HG03469 (cell line): ENCODE measurements at regions not wholly inside any gene's neighbourhood (a gene's known extent, or its start where the extent isn't known, plus 50 kb on each side); places are given as distances from the start of the nearest gene placed in this dataset.

Source experiments
- ATAC-seq: cut with Tn5 transposase; IDR thresholded peaks from one replicate; pipeline ENCODE4 v1.9.1; 2021; ENCODE audit warnings: mild to moderate bottlenecking, moderate library complexity, moderate number of reproducible peaks; ENCODE audit not compliant: unreplicated experiment

DNA sequence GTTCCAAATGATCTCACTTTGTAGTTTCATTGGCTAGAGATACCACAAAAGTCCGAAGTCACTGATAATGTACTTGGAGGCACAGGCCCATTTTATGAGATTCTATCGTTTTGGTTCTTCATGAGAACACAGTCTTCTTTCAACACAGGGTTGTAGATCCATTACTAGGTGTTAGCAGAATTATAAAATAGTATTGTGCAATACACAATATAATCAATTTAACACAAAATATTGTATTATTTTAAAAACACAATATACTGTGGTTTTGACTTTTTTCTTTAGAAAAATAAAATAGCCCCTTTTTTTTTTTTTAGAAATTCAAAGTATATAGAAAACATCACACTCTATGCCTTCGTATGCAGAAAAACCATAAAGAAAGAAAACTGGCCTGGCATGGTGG is 138.6 kb upstream of the TSC22D2 start:
- ATAC-seq, result no peak

DNA sequence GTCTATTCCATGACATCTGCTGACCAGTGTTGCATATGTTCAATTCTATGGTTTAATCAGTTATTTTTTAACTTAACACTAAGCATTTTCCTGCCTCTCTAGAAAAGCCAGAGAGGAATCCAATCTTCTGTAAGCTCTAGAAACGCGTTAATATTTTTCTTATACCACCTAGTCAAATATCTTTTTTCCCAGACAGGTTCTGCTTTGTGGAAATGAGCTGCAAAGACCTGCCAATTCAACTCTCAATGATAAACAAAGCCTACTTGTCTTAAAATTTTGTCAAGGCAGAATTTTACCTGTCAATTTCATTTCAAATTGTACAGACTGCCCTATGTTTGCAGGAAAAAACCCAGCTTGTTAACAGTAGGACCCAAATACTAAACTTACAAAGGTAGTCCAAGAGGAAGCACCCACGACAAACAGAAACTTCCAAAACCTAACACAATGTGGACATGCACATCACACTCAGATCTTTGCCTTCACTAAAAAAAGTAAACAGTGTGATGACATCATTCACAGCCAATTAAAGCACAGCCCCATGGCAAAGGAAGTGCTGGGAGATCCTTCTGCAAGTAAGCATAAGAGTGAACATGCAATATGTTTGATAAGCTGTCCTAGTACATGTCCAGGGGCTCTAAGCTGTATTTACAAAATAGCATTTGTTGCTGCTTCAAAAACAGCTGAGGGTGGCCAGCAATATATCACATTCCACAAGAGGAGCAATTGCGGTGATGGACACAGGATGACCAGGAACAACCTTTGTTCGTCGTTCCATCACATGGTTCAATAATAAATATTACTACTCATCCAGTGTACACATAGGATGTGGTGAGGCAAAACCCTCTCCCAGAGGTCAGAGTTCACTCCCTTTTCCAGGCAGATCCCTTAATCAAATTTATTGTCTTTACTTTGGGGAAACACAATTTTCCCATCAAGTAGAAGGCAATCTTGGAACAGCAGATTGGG is 139.4 kb upstream of the TSC22D2 start:
- ATAC-seq, result no peak

DNA sequence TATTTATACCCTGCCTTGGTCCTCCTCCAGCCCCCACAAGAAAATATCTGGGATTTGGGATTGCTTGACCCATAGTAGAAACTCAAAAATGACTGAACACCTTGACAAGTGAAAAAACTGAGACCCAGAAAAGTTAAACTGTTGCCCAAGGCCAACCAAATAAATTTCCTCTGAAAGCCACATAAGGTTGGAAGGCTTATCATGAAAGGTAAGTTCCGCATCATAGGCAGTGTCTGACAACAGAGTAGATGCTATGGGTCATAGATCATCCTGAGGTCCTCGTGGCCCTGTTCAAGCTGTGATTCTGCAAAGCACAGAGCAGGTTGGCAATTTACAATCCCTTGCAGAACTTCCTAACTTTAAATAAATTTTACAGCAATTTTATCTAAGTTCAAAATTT is 140.8 kb upstream of the TSC22D2 start:
- ATAC-seq, result no peak

DNA sequence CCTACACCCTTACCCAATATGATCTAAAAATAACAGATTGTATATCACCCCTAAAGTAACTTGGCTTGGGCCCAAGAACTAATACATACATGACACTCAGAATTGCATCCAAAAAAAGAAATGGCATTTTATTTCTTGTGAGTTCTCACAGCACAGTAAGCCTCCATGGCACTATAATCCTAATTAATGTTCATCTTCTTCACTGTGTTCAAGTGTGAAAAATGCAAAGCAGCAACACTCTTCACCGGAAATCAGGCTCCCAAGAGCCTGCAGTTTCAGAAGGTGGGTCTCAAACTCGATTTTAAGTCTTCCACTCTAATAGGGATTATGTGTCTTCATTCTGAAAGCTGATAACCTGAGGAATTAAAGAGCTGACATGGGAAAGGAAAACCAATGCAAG is 142.8 kb upstream of the TSC22D2 start:
- no peak for ATAC-seq

DNA sequence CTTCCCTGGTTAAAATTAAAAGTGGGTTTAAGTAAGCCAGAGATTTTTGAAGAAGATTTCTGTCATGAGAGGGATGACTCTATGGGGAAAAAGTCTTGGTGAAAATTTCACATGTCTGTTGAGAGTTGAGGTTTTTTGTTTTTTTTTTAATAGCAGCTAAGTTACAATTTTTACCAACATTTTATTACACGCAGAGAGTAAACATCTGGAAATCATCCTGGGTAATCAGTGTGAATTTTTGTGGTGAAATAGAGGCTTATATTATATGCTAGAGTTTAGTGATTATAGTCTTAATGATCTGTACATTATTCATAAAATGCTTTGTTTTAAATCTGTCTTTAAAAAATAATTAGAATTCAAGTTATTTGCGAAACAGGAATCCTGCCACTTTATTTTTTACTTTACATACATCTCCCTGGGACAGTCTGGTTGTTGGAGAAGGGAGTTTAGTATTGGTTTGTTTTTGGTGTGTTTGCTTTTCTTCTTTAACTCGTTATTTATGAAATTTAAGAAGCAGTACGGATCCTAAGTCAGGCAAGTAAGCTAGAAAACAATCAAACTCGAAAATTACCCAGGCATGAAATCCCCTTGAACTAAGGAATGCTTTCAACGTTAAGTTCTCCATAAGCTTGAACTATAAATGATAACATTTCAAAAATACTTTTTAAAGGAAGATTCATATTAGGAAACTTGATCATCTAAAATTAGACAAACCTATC is 143.4 kb upstream of the TSC22D2 start:
- ATAC-seq, result no peak

DNA sequence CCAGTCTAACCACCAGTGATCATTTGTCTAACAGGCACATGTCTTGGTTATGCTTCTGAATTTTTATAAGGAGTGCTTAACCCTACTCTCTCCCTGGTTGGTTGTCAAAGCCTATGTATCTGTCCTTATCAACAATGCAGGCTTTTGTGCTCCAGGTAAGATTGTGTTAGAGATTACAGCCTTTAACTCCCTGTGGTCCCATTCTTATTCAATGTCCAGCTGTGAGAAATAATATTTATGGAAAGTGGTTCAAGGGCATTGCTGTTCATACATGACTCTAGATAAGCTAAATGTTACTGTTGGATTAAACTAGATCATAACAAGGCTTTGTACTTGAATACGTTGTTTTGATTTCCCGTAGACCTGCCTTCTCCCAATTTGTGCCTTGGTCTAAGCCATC is 146.1 kb upstream of the TSC22D2 start:
- no peak for ATAC-seq

DNA sequence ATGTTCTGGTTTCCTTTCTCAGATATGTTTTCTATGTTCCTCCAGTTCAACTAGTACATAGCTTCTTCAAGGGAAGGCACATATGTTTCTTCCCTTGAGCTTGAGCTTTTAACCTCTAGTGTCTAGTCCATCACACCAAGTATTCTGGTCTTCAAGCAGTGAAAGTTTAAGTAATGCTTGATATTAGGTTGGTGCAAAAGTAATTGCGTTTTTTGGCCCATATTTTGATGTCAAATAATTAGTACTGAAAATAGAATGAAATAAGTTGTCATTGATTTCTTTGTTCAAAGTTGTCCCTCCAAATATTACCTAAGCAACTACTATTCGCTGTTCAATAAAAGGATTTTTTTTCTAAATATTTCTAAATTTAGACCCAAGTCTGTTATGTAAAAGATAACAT is 146.7 kb upstream of the TSC22D2 start:
- ATAC-seq, result no peak

DNA sequence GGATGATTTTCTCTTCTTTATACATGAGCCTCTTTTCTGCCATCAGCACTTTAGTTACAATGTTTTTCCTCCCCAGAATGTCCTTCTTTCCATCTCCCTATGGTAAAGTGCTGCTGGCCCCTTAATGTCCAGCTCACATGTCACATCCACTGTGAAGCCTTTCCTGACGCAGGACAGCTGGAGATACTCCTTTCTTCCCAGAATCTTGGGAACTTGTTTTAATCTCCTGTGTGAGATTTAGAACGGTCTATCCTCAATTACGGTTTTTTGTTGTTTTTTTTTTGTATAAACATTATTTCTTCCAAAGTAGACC is 147.7 kb upstream of the TSC22D2 start:
- ATAC-seq, result no peak

DNA sequence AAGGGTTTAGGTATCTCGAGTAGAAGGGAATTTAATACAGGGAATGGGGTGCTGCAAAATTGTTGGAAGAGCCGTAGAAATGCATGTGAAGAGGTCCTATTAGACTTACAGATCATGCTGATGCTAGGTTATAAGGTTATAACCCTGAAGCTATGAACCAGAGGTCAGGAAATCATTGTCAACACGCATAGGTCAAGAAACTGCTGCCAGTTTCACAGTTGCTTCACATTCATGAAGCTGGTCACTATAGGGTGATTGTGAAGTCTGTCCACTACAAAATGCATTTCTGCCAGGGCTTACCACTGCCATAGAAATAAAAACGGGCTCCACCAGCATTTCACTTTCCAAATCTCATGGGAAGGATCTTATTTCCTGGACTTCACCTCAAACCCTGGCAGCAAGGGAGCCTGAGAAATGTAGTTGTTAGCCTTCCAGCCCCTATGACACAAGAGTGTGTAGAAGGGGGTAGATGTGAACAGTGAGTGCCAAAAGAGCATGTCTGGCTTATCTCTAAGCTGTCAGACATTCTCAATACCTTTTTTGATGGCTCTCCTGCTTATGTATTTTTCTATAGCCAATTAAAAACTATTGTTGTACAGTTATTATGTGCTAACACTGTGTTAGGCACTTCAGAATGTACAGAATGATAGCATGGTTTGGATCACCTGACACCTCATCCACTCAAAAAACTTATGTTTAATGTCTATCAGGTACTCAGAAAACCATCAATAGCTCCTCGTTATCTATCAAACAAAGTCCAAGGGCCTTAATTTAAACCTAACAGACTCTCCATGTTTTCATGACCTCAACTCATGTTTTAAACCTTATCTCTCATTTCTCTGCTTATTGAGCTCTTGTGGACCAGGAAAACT is 148.3 kb upstream of the TSC22D2 start:
- no peak for ATAC-seq

DNA sequence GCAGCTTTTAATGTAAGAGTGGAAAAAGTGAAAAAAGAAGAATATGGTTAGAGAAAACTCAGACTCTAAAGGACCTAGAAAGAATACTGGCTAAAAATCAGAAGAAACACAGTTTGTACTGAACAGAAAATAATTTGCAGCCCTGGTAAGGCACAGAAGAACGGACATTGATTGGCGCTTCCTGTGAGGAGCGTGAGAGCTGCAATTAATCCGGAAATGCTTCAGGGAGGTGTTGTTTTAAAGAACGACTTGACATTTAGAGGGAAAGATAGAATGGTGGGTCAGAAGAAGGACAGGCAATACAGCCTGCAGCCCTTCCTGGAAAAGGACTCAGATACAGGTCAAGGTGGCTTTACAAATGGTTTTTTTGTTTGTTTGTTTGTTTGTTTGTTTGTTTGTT is 151.3 kb upstream of the TSC22D2 start:
- ATAC-seq, result no peak

DNA sequence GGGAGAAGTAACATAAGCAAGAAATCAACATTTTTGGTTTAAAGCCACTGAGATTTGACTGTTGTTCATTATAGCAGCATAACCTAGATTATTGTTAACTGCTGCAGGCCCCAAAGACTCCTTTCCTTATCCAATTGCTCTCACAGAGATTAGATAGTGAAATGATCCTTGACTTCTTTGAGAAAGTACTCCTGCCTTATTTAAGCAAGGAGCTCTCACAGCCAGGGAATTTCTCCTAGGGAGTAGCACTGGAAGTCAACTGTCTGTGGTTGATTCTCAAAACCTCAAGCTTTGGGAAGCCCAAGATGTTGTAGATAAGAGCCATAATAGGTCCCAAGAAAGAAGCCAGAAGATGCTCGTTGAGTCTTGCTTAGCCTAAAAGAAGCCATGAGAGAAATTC is 151.8 kb upstream of the TSC22D2 start:
- ATAC-seq, result no peak

DNA sequence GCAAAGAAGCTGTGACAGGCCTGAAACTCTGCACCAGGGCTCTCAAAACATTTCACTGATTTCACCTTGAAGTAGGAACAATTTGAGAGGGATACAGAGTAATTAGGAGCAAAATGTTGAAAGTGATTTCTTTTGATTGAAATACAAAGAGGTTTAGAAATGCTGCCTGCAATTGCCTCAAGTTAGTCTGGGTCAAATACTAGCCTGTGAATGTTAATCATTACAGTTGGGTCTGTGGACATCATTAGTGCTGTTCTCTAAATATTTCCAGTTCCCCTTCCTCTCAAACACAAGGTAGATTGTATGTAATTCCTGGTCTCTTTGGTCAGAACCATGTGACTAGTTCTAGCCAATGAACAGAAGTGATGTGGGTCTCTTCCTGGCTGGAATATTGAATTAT is 152.3 kb upstream of the TSC22D2 start:
- no peak for ATAC-seq

DNA sequence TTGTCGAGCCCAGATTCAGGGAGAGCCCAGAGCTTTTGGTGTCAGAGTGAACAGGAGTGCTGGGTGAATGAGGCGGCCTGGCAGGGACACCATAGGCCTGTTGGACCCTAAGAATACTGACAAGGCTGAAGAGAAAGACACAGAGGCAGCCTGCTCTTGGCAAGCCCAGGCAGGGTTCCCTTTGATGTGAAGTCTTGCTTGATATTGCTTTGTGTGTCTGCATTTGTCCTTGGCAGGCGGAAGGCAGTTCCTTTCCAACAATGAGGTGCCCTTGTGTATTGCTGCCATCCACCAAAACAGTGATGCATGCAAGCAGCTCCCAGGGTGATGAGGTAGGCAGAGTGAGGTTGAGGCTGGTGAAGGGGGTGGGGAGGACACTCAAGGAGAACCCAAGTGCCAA is 152.7 kb upstream of the TSC22D2 start:
- no peak for ATAC-seq

DNA sequence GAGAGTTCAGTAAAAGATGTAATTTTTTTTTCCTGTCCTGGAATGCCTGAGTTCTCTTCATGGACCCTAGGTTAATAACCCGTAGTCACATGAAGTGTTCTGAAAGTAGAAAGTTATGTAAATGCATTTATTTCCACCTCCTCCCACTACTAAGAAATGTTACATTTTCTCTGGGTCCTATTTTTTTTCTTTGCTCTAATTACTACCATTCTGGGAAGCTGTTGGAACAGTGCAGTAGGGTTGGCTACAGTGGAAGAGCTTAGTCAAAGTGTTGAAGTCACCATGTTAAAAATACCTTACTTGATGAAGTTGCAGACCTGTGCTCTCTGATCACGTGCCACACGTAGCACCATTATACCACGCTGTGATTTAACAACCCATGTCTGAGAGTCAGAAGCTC is 153.8 kb upstream of the TSC22D2 start:
- ATAC-seq, result no peak

DNA sequence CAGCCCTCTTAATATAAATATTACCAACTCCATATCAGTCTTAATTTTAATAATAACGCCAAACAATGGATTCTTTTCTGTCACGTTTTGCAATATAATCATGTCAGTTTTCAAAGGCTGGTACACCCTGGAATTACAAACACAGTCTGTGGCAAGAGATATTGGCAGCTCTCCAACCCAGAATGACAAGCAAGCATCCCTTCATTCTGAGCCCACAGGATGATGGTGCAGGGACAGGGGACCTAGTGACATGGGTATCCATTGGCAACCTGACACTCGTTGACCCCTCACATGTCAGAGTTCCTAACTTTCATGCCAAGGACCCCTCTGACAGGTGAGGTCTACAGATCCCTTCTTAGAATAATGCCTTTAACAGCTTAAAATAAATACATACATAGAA is 154.5 kb upstream of the TSC22D2 start:
- ATAC-seq, result no peak

DNA sequence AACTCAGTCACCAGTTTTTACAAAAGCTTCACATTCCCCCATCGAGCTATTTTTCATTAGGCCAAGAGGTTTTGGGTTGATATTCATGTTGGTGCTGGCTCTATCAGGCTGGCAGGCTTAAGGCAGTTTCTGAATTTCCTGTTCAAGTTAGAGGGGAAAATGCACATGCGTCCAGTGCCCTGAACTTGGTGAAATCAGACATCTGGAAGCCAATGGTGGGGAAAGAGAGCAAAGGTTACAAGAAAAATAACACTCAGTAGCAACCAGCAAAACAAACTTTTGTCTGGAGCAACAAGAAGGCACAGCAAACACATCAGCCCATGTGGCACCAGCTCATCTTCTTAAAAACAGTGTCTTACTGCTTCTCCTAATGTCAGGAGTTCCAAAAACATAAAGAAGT is 155.6 kb upstream of the TSC22D2 start:
- ATAC-seq, result no peak

DNA sequence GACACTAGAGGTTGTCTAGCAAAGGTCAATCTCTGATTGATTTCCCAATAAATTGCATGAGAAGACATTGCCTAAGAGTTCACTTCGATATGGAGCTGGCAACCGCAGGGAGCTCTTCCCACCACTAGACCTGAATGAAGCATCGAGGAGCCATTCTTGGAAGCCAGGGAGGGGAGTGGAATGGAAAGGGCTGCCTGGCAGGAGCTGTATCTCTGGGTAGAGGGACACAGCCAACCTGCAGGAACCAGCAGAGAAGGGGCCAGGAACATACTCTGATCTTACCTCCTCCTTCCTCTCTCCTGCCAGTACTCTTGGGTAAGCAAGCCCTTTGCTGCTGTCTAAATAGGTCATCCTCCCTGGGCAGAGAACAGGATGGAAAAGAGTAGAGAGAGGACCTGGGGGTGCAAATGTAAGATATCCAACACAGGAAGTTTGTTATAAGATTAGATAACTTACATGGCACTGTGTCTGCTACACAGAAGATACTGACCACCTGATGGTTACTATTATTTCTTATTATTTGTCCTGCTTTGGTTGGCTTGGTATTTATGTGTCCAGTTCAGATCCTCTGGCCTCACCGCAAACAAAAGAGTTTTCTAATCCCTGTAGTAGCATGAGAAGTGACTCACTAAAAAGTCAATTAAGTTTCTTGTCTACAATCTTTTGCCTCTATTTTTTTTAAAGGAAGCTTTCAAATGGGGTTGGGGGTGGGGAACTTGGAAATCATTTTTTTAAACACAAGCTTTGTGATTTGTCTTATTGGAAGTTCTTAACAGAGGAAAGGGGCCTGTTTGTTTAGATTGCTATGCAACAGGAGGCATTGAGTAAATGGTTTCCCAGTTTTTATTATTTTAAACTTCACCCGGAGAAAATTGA is 156.7 kb upstream of the TSC22D2 start:
- no peak for ATAC-seq

DNA sequence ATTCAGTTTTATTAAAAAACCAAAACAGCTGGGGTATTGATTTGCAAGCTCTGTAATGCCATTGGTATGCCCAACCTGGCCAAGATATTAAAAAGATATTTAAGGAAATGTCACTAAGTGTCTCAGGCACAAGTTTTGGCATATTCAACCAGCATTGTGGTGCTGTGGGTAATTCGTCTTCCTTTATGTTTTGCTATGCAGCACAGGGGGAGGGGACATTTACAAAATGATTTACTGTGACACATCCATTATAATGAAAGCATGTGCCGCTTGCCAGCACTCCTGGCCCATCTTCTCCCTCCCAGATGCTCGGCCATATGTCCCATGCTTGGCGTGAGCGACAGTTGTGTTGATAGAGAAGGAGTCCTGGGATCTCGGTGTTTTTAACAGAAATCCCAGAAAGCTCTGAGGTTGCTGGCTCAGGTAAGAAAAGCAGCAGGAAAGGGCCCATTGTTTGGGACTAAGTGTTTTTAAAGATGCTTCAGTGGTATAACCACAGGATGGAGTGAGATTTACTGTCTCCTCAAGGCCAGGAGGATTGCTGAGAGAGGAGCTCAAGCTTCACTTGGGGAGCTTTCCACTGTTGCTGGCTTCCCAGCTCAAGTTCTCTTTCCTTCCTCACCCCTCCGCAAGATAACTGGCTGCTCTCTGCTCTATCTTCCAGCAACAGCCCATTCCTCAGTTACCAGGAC is 158.2 kb upstream of the TSC22D2 start:
- no peak for ATAC-seq

DNA sequence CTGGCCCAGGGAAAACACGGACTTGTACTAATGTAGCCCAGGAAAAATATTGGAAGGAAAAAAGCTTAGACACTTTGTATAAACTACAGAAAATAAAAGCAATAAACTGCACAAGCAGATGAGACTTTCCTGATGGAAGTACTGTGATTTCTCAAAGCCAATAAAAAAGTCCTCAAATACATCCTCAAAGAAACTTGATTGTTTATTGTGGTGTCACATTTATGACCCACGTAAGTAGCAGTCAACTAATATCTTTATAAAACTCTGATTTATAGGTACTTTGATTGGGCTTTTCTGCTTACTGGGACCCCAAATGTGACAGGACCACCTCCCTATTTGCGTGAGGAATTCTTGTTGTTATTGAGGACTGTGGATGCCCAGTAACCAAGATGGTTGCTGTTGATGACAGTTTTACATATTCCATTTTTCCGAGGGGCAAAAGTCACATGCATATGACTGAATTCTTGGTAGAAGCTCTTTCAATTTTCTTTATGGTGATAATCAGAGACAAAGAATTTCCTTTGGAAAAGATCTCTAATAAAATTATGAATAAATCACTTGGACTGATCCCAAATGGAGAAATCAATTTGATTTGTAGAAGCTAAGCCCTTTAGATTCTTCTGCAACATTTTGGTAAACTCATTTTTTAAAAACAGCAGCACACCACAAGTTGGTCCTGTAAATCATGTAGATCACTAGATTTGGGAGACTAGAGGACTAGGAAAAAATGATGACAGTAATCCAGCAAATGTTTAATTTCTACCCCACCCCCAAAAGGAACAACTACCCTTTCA is 159.0 kb upstream of the TSC22D2 start:
- ATAC-seq, result no peak
